ENCODE measurements at regions not wholly inside any gene's neighbourhood (a gene's known extent, or its start where the extent isn't known, plus 50 kb on each side); places are given as distances from the start of the nearest gene placed in this dataset.

DNA sequence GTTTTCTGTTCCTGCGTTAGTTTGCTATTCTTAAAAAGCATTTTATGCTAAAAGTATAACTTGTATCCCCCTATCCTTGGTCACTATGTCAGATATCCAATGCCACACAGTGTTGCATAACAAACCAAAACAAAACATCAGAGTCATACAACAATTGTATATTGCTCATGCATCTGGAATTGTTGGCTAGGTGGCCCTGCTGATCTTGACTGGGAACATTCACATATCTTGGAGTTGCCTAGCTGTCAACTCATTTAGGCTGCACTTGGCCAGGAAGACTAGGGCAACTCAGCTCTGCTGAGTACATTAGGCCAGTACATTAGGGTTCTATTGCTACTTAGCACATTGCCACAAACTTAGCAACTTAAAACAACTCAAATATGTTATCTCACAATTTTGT lies 706.5 kb upstream of the UBE2E2 start:
- no peak for DNase-seq

DNA sequence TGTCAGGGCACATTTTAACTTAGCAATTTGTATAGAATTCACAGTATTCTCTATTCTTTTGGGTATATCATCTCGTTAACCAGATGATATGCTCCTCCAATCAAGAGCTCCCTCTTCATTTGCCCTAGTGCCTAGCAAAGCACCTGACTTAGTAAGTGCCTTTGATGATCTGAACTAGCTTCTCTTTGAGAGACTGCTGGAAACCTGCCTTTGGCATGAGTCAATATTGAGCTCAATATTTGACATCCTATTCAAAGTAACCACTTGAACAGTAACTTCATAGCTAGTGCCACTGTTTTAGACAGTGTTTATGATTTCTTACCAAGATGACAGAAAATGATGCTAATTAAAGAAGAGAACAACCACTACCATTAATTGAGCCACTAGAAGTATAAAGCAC lies 696.3 kb upstream of the UBE2E2 start:
- no peak for DNase-seq

DNA sequence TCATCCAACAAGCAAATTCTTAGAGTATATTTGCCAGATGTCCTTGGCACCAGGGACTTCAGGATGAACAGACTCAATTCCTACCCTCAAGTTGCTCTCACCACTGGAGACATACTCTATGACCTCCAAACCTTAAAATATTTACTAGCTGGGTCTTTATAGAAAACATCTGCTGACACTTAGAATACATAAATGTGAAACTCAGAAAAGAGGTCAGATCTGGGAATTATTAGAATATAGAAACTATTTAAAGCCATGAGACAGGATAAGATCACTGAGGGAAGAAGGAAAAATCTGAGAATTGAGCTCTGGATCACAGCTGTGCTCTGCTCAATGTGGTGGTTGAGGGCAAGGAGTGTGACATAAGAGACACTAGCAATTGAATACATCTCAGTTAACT lies 695.4 kb upstream of the UBE2E2 start:
- DNase-seq, result no peak

DNA sequence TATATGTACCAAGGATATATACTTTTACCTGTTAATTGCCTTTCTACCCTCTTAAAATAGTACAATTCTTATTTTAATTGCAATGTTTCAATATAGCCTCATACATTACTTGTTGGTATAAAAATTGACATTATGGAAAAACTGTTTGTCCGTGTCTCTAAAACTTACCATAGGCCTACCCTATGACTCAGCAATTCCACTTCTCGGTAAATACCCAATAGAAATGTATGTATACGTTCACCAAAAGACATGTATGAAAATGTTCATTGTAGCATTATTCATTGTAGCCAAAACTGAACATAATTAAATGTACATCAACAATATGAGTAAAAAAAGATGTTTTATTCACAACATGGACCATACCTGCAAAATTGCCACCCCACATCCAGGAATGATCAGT lies 679.2 kb upstream of the UBE2E2 start:
- DNase-seq, result no peak

DNA sequence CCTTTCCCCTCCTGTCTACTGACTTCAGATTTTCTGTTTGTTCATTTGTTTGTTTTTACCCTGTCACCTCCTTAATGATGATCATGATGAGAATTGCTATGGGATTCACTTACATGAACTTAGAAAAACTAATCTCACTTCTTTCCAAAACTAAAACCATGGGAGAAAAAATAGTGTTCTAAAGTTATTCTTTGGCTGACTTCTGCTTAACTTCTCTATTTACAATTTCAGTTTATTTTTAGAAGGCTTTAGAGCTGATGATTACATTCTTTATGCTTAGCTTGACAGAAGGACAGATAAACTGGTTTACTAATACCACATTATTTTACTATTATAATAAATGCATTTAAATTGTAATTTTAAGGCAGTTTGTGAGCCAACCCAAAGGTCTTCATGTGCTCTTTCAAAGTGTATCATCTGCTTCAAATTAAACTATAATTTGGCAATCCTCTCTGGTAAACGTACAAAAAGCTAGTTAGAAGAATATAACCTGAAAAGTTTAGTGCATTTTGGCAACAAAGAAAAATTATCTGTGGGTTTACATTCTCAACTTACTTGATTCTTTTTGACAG lies 676.8 kb upstream of the UBE2E2 start:
- DNase-seq, result no peak

DNA sequence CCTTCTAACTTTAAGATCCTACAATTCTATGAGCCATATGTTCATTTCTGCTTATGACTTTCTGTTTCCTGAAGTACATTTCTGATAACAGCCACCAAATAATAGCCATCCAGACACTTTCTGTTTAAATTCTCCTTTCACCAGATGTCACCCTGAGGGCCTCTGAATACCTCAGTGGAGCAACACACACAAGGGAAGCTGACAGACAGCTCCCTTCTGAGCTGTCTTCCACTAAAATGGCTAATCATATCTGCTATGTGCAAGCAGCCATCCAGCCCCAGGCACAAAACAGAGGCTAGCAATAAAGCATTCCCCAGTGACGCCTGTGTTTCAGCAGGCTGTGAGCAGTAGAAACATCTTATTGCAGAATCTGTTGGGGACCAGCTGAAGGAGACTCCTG lies 666.6 kb upstream of the UBE2E2 start:
- DNase-seq, result no peak

DNA sequence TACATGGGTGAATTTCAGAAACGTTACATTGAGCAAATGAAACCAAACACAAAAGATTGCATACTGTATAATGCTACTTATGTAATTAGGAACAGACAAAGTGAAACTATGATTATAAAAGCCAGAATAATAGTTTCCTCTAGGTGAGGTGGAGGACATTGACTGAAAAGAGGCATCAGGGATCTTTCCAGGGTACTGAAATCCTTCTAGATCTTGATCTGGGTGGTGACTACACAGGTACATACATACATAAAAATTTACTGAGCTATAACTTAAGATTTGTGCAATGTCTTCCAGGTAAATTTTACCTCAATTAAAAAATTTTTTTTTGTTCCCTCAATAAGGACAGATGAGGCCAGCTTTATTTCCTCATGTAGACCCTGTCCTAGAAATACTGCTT lies 665.6 kb upstream of the UBE2E2 start:
- no peak for DNase-seq

DNA sequence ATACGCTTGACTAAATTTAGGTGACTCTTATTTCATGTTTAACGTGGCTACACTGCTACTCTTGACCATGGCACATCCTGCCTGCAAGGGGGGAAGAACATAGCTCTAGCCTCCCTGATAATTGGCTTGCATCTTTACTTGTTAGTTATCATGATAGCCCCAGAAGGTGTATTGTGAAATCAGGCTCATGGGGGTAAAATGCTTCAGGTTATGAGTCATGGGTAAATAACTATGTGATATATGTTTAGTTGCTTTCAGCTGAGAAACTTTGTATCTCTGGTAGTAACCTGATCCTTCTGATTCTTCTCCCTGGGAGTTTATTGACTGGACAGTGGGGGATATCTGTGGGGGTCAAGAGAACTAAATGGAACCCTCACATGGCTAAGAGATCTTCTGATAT lies 660.8 kb upstream of the UBE2E2 start:
- no peak for DNase-seq

DNA sequence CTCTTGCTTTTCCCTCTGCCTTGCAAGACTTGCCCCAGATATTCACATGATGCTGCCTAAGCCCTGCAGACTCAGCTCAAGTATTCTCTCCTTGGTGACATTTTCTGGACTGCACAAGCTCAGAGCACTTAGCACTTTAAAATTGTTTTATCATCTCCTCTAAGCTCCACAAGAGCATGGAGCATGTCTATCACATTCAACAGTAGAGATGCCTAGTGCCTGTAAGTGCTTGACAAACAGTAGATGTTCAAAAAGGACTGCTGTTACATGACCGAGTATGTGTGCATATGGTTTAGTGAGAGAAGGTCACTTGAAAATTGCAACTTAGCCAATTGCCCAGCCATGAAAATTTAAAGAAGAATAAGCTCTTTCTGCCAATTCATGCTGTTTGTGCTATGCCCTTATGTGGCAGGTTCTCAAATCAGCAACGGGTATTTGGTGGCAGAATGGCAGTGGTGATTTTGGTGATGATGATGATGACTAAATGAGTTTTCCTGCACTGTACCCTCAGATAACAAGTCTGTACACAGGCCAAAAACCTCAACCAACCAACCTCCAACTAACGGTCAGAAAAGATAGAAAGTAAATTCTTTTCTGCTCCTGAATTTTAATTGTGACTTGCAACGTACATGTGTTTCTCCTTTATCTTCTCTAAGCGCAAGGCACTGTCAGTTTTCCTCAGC lies 647.2 kb upstream of the UBE2E2 start:
- no peak for DNase-seq

DNA sequence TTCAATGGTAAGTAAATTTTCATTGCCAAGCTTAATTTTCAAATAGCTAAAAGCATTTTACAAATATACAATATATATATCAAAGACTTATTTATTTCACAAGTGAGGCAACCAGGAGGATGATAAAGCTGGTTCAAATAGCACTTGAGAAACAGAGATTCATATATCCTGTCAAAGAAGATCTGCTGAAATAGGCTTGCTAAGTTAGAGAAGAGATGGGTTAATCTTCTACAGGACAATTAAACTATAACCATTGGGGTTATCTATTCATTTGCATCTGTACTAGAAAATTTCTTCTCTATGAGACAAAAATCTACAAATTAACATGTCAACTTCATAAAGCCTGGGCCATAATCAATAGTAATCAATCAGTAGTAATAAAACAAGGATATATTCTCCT lies 637.7 kb upstream of the UBE2E2 start:
- DNase-seq, result no peak

DNA sequence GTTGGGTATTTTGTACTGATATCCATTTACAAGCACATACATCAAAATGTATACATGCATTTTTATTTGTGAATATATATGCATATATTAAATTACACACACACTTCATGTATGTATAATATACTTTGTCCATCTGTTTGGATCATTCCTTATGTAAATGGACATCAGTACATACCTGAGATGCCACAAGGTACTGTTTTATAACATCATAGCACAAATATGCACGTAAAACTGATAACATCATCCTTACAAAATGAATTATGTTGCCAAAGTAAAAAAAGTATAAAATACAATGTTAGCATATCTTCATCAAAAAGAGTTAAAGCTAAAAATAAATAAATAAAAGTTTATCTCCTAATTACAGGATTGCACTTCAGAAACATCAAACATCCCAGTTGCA lies 634.8 kb upstream of the UBE2E2 start:
- no peak for DNase-seq

DNA sequence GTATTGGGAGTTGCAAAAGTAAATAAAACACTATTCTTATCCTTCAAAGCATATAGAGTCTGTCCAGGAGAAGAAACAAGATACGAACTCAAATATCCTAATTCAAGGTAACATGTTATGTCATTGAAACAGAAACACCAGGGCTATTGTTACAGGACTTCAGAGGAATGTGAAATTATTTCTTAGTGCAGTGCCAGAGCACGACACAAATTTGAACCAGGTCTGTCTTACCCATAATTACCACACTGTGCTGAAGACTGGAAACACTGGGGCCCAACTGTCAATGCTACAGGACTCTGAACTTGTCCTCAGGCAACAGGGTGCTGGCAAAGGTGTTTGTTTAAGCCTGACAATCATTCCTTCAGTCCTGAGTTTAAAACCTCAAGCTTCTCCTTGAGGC lies 633.6 kb upstream of the UBE2E2 start:
- no peak for DNase-seq

DNA sequence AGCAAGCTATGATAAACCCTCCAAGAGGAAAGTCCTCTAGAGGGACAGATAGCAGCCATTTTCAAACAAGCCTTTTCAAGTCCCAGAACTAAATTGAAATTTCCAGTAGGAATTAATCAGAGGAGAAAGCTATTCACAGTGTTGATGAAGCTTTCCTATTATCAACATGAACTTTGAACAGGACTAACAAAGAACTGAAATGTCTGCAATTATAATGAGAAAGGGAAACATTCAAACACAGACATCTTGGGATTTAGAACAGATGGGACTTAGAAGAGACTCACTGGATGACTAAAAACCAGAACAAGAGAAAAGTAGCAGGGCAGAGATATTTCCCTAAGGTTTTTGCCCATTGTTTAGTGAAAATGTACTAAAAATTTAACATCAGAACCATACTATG lies 622.1 kb upstream of the UBE2E2 start:
- DNase-seq, result no peak

DNA sequence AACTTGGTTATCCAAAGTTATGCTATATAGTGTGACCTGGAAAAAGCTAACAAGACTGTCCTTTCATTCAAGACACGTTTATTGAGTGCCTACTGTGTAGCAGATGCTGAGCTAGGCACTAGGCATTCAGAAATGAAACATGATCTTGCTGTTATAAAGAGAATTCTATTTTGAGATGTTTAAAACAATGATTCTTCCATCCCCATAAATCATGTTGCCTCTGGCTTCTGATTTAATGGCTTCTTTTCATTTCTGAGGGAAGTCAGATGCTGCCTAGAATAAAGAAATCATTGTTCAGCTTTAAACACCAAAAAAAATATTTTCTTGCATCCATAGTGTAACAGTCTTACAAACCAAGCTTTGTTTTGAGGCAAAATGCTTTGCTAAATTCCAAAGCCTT lies 620.9 kb upstream of the UBE2E2 start:
- DNase-seq, result no peak

DNA sequence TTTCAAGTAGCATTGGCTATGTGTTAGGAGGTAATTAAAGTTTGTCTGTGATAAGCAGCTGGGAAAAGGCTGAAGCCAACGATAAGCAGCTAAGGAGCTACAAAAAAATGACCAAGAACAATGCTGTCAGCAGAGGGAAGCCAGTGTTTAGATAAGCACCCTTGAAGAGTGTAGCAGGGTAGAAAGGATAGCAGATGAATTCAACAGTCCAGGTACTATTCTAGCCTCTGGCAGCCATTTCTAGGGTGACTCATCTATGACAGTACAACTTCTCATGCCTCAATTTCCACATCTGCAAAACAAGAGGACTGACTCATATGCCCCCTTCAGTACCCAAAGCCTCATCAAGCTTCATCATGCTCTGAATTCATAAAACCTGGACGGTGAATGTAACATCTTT lies 617.6 kb upstream of the UBE2E2 start:
- DNase-seq, result no peak

DNA sequence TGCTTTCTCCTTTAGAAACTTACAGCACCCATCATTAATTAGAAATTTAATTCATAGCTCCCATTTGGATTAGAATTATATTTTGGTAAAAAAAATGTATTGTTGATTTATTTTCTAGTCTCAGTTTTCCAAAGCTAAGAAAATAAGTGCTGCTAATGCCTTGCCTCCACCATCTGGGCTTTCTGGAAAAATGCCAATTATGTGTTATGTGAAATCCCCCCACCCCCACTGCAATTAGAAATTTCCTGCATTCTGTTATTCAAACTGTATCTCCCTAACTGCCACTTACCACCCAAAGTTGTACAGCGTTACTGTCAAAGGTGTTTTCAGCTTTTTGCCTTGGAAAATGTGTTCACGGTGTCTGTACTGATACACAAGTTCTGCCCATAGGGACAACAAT lies 617.2 kb upstream of the UBE2E2 start:
- no peak for DNase-seq

DNA sequence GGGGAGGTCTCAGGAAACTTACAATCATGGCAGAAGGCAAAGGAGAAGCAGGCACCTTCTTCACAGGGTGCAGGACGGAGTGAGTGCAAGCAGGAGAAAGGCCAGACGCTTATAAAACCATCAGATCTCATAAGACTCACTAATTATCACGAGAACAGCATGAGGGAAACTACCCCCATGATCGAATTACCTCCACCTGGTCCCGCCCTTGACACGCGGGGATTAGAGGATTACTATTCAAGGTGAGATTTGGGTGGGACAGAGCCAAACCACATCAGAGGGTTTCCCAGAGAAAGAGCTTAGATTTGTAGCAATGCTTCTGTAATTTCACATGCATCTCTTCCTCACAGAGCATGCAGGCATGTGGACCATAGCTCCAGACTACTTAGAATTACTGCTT lies 615.7 kb upstream of the UBE2E2 start:
- no peak for DNase-seq

DNA sequence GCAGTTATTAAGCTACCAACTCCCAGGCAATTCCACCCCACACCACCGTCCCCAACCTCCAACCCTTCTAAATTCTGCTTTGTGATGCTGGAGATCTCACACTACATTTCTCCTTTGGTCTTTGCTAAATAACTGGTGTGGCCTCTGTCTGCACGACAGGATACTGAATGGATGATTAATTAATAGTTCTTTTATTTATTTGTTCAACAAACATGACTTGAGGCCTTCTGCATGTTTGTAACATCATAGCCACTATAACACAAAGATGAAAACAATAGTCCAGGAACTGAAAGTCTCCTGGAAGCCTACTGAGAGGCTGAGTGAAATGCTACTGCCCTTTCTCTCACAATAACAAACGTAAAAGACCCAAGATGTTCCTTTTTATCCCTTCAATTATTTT lies 609.5 kb upstream of the UBE2E2 start:
- no peak for DNase-seq

DNA sequence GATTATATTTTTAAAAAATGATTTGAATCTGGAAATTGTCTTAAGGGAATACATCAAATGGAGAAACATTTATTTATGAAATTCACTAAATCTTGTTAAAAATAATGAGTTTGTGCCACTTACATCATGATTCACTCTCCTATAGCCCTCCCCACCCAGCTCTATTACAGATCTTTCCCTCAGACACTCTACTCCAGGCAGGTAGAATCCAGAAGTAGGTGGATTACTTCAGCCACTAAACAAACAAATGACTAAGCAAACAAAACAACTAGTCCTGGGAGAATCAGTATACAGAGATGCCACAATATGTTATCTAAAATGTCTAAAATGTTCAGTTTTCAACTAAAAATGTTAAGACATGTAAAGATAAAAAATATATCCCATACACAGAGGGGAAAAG lies 608.1 kb upstream of the UBE2E2 start:
- DNase-seq, result no peak

DNA sequence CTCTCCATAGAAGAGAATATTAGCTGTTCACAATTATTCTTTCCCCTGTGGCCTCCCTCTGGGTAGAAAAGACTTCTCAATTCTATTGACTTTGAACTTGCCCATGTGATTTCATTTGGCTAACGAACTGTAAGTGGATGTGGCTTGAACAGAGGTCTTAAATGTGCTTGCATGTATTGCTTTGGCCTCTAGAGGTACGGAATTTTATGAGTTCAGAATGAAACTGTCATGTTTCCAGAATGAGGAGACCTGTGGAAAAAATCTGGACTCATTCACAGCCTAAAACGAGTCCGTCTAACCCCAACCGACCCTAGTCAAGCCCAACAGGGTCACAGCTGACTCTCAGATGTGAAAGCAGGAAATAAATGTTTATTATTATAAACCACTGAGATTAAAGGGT lies 596.7 kb upstream of the UBE2E2 start:
- DNase-seq, result no peak

DNA sequence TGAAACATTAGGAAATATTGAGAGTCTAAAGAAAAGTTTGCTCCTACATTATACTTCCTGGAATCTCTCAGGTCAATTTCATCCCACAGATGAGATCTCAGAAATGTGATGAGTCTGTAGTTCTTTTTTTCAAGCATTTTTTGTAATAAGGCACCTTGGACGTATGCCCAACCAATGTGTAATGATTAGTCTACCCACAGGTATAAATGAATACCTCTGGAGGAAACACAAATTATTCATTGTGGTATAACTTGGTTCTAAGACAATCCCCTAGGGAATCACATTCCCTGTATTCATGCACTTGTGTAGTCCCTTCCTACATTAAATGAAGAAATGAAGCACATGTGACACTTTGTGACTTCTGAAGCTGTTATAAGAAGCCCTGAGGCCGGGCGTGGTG lies 596.2 kb upstream of the UBE2E2 start:
- DNase-seq, result no peak

DNA sequence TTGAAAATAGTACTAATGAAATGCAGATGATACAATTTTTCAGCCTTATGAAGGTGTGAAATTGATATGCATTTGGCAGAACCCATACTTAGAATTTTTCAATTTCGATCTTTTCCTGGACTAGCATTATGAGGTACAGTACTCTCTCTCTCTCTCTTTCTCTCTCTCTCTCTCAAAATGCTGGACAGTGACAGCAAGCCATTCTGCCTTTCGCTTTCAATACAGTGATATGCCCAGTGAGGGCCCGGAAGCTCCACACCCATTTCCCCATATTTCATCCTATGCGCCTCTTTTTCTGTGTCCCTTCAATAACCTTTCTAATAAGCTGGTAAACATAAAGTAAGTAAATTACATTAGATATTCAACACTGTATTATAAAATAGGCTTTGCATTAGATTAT lies 595.0 kb upstream of the UBE2E2 start:
- no peak for DNase-seq

DNA sequence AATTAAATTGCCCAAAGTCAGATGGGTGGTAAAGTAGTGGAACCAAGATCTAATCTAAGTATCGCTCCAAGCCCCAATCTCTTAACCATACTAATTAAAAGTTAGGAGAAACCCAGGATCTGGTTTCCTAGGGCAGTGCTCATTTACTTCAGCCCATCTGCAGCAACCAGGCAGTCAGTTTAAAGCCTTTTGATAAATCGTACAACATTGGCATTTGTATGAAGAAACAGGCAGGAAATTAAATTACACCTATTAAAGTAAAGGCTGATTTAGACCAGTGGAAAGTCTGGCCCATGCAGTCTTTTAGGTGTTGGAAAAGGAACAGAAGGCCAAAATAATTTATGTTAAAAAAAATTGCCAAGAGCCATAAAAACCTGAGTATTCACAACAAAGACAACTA lies 594.4 kb upstream of the UBE2E2 start:
- no peak for DNase-seq

DNA sequence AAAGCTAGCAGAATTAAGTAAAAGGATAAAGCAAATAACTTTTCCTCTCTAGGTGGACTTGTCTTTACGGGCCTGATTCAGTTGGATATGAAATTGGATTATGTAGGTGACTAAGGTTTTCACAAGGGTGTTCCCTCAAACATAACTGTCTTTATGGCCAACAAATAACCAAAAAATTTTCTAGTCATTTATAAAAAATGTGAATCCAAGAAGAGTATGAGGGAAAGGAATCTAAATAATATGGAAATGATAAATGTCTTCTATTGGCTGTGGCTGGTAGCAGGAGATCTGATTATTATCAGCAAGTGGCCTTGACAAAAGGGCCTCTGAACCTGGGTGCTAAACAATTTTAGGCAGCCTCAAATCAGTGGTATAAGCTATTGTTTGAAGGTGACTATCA lies 594.0 kb upstream of the UBE2E2 start:
- no peak for DNase-seq

DNA sequence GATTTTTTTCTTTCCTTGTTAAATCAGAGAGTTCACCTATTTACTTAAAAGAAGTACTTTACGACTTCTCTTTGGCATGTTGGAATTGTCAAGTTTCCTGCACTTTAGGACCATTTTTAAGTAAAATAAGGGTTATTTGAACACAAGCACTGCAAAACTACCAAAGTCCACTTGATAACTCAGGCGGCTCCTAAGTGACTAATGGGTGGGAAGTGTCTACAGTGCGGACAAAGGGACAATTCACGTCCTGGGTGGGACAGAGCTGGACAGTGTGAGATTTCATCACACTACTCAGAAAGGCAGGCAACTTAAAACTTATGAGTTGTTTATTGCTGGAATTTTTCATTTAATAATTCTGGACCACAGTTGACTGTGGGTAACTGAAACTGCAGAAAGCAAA lies 590.2 kb upstream of the UBE2E2 start:
- DNase-seq, result no peak

DNA sequence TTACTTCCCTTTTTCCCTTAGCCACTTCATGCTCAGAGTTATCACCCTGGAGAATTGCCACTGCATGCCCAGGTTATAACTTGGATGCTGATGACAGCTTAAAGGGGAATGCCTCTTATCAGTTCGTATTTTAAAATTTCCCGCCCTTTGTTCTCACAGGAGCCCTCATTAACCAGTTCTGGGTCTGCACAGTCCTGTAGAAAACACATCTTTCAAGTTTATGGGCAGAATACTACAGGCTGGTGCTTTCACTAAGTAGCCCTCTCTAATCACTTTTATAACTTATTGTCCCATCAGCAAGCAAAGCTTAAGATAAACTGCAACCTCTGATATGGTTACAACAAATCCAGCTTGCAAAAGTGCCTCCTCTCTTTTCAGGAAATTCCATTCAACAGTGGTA lies 587.3 kb upstream of the UBE2E2 start:
- no peak for DNase-seq

Data from CD4-positive, alpha-beta T cell treated with Interleukin-21 for 1 hour (primary cell).